HepG2 (cell line): ENCODE measurements at regions not wholly inside any gene's neighbourhood (a gene's known extent, or its start where the extent isn't known, plus 50 kb on each side); places are given as distances from the start of the nearest gene placed in this dataset.

Source experiments
- BCLAF1 ChIP-seq: fragments of 450-650 bp; IDR thresholded peaks from 2 replicates; pipeline ENCODE4 v1.6.1; 2017; ENCODE audit warnings: mild to moderate bottlenecking
- CEBPB ChIP-seq: IDR thresholded peaks from 2 replicates; pipeline ENCODE4 v1.6.1; 2011; ENCODE audit warnings: low read depth, low read length, improper control_type of control experiment, borderline replicate concordance
- GATAD1 ChIP-seq: IDR thresholded peaks from 2 replicates; pipeline ENCODE4 v1.6.1; 2016; ENCODE audit warnings: missing genetic modification reagents, missing compliant biosample characterization
- HES4 ChIP-seq: sonication (generic); formaldehyde crosslinking; IDR thresholded peaks from 2 replicates; pipeline ENCODE4 v1.9.0; 2021; ENCODE audit warnings: mild to moderate bottlenecking, missing genetic modification reagents, borderline replicate concordance
- KDM4B ChIP-seq: sonication (generic); formaldehyde crosslinking; IDR thresholded peaks from 2 replicates; pipeline ENCODE4 v1.4.0; 2020; ENCODE audit warnings: missing genetic modification reagents
- KDM5B ChIP-seq: sonication (generic); formaldehyde crosslinking; IDR thresholded peaks from 2 replicates; pipeline ENCODE4 v1.4.0; 2020; ENCODE audit warnings: missing genetic modification reagents, mild to moderate bottlenecking, borderline replicate concordance
- ONECUT2 ChIP-seq: sonication (generic); formaldehyde crosslinking; IDR thresholded peaks from 2 replicates; pipeline ENCODE4 v1.4.0; 2020; ENCODE audit warnings: missing genetic modification reagents
- PCBP2 ChIP-seq: fragments of 200-400 bp; formaldehyde crosslinking; optimal IDR thresholded peaks from 2 replicates; pipeline ENCODE3; 2018; ENCODE audit warnings: low read length, low read depth; ENCODE audit not compliant: poor library complexity, severe bottlenecking
- PHF8 ChIP-seq: sonication (generic); formaldehyde crosslinking; IDR thresholded peaks from 2 replicates; pipeline ENCODE4 v1.5.0; 2020; ENCODE audit warnings: missing genetic modification reagents
- RFX5 ChIP-seq: IDR thresholded peaks from 2 replicates; pipeline ENCODE4 v1.6.1; 2011; ENCODE audit warnings: low read depth, low read length, improper control_type of control experiment
- RFXANK ChIP-seq: IDR thresholded peaks from 2 replicates; pipeline ENCODE4 v1.6.1; 2016
- TCF7L2 ChIP-seq: IDR thresholded peaks from 2 replicates; pipeline ENCODE4 v1.6.1; 2011; ENCODE audit warnings: mild to moderate bottlenecking, low read depth, low read length, moderate library complexity
- ZNF17 ChIP-seq: sonication (generic); formaldehyde crosslinking; IDR thresholded peaks from 2 replicates; pipeline ENCODE4 v1.5.0; 2020; ENCODE audit warnings: mild to moderate bottlenecking, missing genetic modification reagents
- ZNF225 ChIP-seq: sonication (generic); formaldehyde crosslinking; IDR thresholded peaks from 2 replicates; pipeline ENCODE4 v1.4.0; 2020; ENCODE audit warnings: mild to moderate bottlenecking, missing genetic modification reagents
- ZNF281 ChIP-seq: sonication (generic); formaldehyde crosslinking; IDR thresholded peaks from 2 replicates; pipeline ENCODE4 v1.4.0; 2020; ENCODE audit warnings: missing genetic modification reagents, borderline replicate concordance
- ZNF343 ChIP-seq: sonication (generic); formaldehyde crosslinking; IDR thresholded peaks from 2 replicates; pipeline ENCODE4 v1.4.0; 2020; ENCODE audit warnings: mild to moderate bottlenecking, missing genetic modification reagents
- ZNF354B ChIP-seq: sonication (generic); formaldehyde crosslinking; IDR thresholded peaks from 2 replicates; pipeline ENCODE4 v1.8.0; 2022; ENCODE audit warnings: mild to moderate bottlenecking, missing genetic modification reagents
- ZNF772 ChIP-seq: sonication (generic); formaldehyde crosslinking; IDR thresholded peaks from 2 replicates; pipeline ENCODE4 v1.5.0; 2020; ENCODE audit warnings: mild to moderate bottlenecking, missing genetic modification reagents
- ZNF790 ChIP-seq: sonication (generic); formaldehyde crosslinking; IDR thresholded peaks from 2 replicates; pipeline ENCODE4 v1.8.0; 2022; ENCODE audit warnings: missing genetic modification reagents, mild to moderate bottlenecking, borderline replicate concordance
- ZZZ3 ChIP-seq: sonication (generic); formaldehyde crosslinking; IDR thresholded peaks from 2 replicates; pipeline ENCODE4 v1.4.0; 2020; ENCODE audit warnings: missing genetic modification reagents, mild to moderate bottlenecking, borderline replicate concordance
- TF ChIP-seq, protein P1 (sequence below): sonication (generic); formaldehyde crosslinking; IDR thresholded peaks from 2 replicates; pipeline ENCODE4 v1.5.1; 2020; ENCODE audit warnings: missing genetic modification reagents, mild to moderate bottlenecking, borderline replicate concordance

DNA sequence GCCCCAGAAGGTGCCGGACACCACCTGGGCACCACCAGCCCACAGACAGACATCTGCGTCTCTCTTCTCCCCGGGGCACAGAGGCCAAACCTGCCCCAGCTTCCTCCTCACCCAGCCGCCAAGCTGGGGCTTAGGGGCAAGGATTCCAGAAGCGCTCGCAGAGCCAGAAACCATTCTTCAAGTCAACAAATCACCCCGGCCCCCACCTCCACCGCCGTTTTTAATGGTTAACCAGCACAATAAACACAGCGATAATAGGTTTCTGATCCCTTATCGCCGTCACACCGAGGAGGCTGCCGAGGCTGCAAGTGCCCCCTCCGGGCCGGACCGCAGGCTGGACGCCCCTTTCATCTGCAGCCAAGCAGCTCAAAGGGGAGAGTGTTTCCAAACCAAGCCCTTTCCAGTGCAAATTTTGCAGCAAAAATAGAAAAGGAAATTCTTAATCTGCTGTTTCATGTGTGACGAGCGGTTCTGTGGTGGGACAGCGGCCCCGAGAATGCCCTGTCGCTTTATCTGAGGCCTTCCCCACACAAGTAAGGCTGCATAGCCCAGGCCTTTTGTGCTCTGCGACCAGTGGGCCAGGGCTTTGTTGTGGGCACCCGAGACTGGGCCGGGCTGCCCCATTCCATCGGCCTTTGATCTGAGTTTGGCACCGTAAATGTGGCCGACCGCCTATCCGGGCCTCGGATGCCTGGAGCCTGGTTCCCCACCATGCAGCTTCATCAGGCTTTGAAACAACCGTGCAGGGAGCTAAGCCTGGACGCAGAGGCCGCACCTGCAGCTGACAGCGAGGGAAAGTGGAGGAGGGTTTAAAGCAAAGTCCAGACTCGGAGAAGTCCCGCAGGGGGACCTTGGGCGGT lies 83.2 kb downstream of the FOXL3 start (continued):
- no peak for TF ChIP-seq ZNF281 (CRISPR knock-in tag)
- no peak for TF ChIP-seq KDM5B (CRISPR knock-in tag)
- no peak for TF ChIP-seq ZNF772 (CRISPR knock-in tag)
- no peak for TF ChIP-seq RFXANK
- TF ChIP-seq, protein P1, sequence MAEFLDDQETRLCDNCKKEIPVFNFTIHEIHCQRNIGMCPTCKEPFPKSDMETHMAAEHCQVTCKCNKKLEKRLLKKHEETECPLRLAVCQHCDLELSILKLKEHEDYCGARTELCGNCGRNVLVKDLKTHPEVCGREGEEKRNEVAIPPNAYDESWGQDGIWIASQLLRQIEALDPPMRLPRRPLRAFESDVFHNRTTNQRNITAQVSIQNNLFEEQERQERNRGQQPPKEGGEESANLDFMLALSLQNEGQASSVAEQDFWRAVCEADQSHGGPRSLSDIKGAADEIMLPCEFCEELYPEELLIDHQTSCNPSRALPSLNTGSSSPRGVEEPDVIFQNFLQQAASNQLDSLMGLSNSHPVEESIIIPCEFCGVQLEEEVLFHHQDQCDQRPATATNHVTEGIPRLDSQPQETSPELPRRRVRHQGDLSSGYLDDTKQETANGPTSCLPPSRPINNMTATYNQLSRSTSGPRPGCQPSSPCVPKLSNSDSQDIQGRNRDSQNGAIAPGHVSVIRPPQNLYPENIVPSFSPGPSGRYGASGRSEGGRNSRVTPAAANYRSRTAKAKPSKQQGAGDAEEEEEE (CRISPR knock-in tag), result peak; percentile 45; the same call in 1 of the 2 replicates
- no peak for TF ChIP-seq PCBP2
- no peak for TF ChIP-seq GATAD1 (CRISPR knock-in tag)
- no peak for TF ChIP-seq TCF7L2
- TF ChIP-seq ZZZ3 (CRISPR knock-in tag), result no peak
- TF ChIP-seq CEBPB, result no peak
- TF ChIP-seq ONECUT2, result no peak; the same call in 1 of the 2 replicates
- TF ChIP-seq KDM4B, result 0 out of 2 replicates have a peak, but pooled peaks have one; percentile 16
- TF ChIP-seq PHF8 (CRISPR knock-in tag), result peak; percentile 62
- TF ChIP-seq ZNF354B (CRISPR knock-in tag), result no peak
- TF ChIP-seq RFX5, result no peak
- no peak for TF ChIP-seq BCLAF1
- no peak for TF ChIP-seq ZNF343 (CRISPR knock-in tag)
- no peak for TF ChIP-seq HES4
- TF ChIP-seq ZNF225 (CRISPR knock-in tag), result peak; percentile 55; the same call in 1 of the 2 replicates
- TF ChIP-seq ZNF17 (CRISPR knock-in tag), result no peak
- TF ChIP-seq ZNF790 (CRISPR knock-in tag), result no peak
